HG03039 (cell line): ENCODE measurements at regions not wholly inside any gene's neighbourhood (a gene's known extent, or its start where the extent isn't known, plus 50 kb on each side); places are given as distances from the start of the nearest gene placed in this dataset.

Source experiments
- ATAC-seq: cut with Tn5 transposase; IDR thresholded peaks from one replicate; pipeline ENCODE4 v1.9.1; 2021; ENCODE audit warnings: mild to moderate bottlenecking, moderate library complexity; ENCODE audit not compliant: unreplicated experiment

DNA sequence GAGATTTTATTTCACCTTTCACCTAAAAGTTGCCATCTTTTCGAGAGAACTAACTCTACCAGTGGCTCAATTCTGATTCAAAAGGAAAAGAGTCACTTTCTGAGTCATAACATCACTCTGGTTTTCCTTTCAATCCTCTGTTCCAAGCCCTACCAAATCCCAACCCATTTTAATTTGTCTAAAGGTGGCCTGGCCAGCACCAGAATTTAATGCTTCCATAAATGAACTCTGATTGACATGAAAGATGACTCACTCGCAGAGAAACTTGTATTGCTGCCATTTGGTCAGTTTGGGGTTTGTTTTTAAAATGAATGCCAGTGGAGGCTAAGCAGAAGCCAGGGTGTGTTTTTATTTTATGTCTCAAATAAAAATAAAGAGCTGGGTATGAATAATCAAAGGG is 117.4 kb upstream of the SOX5 start:
- no peak for ATAC-seq

DNA sequence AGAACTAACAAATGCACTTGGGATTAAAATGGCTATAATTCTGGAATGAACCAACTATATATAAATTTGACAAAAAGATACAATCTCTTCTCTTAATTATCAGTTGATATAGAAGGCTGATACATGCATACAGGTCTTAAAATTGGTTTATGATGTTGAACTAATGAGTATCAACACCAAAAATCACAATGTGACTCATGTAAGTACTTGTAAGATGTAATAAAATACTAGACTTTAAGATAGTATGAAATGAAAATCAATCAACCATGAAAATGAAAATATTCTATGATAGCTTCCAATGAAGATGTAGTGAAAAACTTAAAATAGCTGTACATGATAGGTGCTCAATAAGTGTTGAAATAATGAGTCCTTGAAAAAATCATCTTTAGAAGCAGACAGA is 116.6 kb upstream of the SOX5 start:
- no peak for ATAC-seq

DNA sequence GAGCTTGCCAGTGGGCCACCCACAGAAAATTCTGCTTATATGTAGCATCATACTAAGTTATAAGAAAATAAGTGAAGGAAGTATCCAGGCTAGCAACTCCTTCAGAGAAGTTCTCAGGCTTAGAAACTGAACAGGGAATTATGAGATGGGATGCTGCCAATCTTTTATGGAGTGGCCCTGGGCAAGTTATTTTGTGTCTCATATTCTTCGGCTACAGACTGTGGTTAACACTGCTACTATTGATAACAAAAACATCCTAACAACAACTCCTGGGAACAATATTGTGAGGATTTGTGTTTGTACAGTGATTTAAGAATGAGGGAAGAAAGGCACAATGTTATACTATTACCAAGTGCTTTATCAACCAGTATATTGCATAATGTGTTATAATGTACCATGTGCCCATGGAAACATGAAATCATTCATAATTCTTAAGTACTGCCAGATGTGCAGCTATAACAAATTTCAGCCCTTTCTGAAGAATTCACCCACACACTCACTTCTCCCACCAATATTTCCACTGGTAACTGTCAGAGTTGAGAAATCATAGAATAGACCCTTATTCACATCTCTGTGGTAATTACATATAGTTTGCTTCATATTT is 113.3 kb upstream of the SOX5 start:
- ATAC-seq, result no peak

DNA sequence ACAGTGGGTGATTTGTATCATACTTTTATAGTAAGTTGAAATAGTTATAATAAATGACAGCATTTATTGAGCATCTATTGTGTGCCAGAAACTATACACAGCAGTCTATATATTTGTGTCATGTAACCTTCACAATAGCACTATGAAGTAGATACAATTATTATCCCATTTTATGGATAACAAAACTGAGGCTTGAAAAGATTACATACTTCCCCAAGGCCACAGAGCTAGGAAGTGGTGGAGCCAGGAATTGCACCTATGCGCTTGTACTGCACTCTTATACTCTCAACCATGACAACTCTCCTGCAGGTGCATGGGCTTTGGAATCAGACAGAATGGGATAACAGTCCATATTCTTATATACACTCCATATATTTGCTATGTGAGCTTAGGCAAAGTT is 110.6 kb upstream of the SOX5 start:
- ATAC-seq, result no peak

DNA sequence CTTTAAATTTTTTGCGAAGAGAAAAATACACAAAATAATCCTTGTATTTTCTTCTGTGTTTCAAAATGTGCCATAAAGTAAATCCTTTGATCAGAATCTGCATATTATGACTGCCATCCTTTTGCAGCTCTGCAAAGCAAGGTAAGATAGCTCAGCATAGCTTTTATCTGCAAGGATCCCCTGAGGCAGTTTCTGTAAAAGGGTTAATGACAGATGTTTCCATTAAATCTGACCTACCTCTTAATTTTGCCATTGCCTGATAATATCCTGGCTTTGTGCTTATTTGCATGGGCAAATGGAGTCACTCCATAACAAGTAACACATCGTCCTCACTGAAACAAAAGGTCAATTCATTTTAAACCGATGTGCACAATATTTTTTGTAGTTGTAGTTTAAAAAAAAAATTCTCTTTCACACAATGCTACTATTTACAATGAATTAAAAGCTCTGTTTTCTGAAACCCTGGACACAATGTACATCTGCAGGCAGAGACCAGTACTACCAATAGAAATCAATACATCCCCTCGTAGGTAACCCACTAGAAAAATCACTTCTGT is 108.5 kb upstream of the SOX5 start:
- ATAC-seq, result no peak

DNA sequence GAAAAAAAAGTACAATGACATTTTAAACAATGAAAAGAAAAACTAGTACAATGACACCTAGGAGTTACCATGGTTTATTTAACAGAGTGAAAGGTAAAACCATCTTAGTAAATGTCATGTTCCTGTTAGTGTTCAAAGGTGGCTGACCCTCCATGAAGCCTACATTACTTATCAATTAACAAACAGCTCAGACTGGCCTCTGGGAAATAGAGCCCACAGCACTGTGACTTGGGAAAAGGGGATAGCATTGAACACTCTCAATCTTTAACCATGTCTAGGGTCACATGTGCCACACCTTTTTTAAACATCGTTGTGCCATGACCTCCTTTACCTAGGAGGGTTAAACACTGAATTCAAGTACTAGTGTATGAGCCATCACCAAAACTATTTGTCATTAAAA is 106.3 kb upstream of the SOX5 start:
- no peak for ATAC-seq

DNA sequence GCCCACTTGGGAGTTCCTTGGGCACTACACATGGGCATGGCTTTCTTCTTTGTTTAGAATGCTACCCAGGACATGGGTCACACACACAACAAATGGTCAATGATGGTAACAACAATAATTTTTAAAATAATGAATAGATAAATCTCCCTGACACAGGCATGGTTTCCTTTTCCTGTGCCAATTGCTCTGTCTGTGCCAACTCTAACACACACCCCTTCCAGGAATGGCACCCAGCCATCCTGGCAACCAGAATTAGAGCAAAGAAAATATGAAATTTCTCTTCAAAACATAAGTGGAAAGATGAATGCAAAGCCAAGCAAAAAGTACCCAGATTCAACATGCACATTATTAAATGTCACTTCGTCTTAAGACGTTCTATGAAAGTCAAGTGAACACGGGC is 104.9 kb upstream of the SOX5 start:
- no peak for ATAC-seq

DNA sequence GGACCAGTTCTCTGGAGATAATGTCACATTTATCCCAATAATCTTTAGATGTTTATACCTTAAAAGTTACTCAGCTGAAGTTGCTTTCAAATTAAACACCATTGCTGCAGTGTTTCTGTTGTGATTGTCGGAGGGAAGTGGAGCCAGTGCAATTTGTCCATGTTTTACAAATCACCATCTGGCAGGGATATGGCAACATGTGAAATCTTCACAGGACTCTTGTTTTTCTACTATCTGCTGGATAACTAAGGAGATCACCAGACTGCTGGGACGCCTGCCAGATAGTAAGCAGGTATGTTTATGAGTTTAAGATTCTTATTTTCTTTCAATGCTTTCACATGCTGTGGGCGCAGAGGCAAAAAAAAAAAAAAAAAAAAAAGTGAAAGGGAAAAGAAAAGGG is 100.3 kb upstream of the SOX5 start:
- no peak for ATAC-seq

DNA sequence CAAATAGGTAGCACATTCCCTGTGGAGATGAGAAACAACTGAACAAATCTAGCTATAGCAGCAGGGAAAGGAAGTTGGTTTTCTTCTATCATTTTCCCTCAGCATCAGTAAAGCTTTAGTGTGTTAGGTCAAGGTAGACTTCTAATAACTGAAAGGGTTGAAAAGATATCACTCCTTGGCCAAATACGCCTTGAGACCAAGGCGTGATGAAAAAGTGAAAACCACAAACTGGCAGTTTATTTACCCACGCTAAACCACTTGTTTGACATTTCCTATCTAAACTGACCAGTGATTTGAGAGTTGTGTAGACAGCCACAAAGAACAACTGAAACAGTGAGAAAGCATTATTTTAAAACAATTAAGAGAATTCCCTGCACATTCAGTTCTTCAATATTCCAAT is 99.6 kb upstream of the SOX5 start:
- no peak for ATAC-seq

DNA sequence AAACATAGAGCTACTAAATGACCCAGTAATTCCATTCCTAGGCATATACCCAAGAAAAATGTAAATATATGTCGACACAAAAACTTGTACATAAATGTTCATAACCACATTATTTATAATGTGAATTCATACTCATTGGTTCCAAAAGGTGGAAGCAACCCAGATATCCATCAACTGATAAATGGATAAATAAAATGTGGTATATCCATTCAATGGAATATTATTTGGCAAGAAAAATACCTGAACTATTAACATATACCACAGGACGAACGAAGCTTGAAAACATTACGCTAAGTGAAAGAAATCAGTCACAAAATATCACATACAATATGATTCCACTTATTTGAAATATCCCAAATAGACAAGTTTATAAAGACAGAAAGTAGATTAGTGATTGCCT is 99.0 kb upstream of the SOX5 start:
- ATAC-seq, result no peak

DNA sequence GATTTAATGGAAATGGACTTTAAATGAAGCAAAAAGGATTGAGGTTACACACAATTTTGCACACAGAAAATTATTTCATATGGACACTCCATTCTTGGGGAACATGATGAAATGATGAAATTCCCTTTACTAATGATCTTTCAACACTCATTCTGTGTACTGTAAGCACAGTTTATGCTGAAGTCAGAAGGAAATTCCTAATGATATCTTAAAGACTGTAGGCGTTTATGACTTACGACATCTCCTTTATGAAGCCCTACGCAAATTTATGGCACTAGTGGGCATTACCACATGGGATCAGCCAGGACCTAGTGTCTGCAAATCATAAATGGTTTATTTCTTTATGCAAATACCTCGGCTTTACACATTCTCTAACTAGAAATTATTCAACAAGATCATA is 97.9 kb upstream of the SOX5 start:
- ATAC-seq, result no peak

DNA sequence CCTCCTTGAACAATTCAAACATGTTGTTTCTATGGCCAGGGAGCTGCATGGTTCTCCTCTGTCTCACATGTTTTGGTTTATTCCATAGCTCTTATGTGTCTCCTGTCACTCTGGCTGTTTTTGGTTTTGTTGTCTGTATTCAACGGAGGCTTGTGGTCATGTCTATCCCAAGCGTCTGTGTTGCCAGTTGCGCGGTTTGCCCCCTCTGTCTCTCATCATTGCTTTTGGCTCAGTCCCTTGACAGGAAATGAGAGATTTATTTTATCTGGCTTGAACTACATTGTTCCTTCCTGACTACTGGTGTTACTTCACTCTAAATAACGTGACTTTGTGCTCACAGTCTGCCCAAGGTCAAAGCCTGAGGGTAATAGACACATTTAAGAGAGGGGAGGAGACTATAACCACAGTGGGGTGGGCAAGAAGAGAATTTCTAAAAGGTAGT is 96.4 kb upstream of the SOX5 start:
- no peak for ATAC-seq

DNA sequence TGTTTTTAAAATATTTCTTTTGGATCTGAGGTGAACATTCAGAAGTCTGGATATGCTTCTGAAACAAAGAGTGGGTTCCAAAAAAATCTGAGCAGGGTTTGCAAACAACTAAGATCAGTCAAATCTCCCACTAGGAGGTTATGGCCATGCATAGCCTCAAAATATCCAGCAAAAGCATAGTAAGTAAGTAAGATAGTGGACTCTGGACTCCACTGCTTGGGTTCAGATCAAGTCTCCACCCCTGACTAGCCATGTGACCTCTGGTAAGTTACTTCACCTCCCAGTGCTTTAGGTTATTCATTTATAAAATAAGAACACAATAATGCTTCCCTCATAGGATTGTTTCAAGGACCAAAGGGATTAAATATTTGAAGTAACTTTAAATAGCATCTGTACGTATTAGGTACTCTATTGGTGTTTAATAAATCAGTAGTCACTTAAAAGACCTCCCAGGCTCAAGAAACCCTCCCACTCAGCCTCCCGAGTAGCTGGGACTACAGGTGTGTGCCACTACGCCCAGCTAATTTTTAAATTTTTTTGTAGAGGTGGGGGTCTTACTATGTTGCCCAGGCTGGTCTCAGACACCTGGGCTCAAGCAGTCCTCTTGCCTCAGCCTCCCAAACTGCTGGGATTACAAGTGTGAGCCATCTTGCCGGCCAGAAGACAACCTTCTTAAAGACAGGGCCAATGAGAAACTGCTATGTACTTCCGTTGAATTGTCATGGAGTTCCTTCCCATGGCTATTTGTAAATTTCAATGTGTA is 95.7 kb upstream of the SOX5 start:
- ATAC-seq, result no peak

DNA sequence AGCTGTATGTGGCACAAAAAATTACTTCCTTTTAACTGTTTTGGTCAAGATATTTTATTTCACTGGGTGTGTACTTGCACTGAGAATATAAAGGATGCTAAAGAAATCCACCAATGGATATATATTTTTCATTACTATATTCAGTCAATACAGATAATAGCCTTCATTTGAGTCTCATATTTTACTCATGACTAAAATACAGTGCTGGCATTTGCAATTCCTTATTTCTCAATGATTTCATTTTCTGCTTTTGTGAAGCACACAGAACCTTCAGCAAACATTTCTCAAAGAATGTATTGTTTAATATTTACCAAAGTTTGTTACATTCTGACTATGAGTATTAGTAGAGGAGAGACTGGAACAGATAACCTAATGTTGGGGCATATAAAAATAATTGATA is 93.2 kb upstream of the SOX5 start:
- ATAC-seq, result no peak

DNA sequence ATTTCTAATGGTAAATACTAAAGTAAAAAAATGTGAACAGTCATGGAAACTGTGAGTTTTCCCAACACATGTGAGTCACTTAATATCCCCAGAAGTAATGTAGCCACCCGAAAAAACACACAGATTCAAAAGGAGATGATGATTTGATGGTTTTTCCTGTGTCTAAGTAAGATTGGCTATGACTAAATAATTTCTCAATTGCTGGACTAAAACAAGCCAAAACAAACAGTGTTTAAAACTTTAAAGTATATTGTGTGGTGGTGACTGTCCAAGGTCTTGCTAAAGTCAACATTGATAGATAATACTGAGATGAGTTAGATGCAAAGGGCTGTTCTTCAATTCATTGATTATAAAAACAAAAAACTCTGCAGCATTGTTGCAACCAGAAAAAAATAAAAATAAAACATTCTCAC is 89.6 kb upstream of the SOX5 start:
- ATAC-seq, result no peak

DNA sequence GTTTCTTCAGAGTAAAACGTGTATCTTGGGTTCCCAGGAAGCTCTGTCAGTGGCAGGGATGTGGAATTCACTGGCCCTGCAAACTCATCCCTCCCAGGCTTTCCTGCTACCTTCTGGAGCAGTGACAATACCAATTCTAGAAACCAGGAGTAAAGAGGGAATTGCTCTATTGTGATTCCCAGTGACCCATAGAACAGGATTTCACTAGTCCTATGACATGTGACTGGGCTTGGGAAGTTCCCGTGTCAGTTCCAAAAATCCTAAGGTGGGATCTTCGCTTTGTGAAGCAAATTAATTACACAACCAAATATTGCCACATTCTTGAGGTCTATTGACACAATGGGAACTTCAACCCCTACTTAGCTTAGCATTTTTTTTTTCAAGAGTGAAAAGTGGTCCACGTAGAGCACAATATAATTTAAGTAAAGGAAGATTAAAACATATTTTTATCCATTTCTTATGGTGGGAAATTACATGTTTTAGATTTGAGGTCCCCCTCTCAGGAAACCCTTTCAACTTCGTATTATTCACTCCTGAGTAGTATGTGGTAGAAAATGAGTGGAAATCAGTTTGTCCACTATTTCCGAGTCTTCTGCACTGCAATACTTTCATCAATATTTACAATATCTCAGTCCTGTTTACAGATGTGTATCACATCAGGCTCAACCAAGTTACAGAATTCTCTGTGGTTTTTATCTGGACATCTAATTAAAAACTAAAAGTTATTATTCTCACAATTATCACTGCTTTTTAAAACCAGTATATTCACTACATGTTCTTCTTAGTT is 88.9 kb upstream of the SOX5 start:
- ATAC-seq, result no peak

DNA sequence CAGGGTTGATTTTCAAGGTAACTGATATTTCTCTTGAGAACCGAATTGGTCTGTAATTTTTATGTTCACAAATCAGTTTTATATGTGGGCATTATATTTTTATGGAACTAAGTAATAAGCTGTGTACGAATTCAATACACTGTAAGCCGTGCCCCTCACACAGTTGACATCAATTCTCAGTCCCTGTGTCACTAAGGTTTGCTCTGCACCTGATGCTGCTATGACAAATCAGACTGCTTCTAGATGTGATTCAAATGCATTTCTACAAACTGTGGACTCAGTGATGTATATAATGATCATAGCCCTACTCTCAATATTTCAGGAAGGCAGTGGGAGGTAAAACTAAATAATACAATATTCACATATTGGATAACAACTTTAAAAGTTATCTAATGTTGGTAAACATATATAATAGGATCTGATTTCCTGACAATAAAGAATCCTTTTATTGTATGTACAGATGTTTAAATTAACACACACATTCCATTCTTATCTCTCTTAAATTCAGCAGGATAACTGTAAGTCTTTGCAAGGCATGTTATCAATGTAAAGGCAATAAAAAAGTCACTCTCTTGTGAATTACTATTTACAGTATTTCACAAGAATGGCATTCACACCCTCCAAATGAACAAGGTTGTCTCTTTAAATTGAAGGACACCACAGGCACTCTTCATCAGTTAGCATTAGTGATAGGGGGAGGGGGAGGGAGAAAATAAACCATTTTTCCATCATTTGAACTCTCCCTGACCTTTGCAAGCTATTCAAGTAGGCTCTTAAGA is 87.2 kb upstream of the SOX5 start:
- no peak for ATAC-seq

DNA sequence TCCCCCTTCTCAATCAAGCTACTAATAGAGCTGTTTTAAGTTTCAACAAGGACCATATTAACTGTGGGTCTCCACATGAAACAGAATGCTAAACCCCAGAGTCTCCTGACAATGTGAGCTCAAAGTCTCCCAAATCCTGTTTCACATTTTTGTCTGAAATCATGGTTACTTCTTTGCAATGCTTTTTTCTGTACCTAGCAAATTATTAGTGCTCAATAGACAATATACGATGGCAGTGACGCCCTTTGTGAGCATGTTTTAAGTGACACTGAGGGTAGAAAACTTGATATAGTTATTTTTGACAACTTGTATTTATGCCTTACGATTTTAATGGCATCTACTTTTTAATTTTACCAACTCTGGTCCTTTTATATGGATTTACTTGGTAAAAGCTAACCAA is 85.4 kb upstream of the SOX5 start:
- no peak for ATAC-seq

DNA sequence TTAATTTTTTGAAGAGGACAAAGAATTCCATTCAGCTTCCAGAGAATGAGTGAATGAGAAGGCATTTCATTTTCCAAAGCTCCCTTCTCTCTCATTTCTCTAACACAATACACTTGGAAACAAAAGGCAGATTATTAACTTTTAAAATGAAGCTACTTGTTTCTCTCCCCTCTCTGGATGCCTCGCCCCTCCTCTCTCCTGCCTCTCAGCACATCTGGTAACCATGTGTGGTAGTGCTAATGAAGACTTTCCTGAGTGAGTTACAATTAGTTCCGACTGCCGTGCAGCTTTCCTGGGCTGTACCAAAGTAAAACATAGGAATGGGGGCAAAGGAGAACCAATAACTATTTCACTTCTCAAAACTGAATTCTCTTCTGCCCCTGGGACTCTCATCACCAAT is 84.7 kb upstream of the SOX5 start:
- no peak for ATAC-seq

DNA sequence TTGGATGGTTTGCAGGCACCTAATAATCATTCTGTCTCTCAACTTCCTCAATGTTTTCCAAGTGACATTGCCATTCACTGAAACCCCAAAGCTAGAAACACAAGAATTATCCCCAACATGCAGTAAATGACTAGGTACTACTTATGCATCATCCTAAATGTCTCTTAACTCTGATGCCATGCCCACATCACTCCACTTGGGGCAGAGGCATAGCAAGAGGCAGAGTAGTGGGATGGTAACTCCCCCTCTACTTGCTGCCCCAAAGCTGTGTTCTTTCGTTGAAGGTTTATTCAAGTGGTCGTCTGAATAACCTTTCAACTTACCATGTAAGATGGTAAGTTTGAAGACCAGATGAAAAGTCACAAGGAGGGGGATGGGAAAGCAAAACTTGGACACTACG is 77.9 kb upstream of the SOX5 start:
- no peak for ATAC-seq

DNA sequence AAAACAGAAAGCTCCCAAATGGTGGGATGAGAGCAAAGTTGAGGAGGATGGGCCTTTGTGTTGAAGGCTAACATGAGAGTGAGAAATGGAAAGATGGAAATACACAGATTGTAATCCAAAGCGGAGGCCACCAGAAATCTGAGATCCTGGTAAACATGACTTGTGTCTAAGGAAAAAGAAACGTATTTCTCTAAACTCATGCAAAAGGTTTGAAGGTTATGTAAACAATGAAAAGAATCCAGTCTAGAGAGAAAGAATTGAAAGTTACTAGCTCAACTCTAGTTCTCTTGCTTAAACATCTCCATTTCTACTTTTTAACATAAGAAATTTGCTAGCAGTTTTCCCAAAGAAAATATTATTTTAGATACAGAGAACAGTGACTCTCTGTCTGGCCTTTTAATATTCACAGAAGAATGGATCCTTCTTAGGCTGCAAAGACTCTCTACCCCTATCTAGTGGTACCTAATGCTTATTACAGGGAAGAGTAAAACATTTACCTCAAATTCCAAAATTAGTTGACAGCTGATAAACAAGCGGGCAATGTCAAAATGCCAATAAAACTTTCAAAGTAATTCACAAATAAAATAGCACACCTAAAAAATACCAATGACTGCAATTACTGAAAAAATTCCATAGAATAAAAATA is 75.8 kb upstream of the SOX5 start:
- ATAC-seq, result no peak
